ENCODE measurements at regions not wholly inside any gene's neighbourhood (a gene's known extent, or its start where the extent isn't known, plus 50 kb on each side); places are given as distances from the start of the nearest gene placed in this dataset.

GRCh38 chr7:112634107-112634506, 153.3 kb downstream of the LSMEM1 start (continued):
- no peak for TF ChIP-seq EZH2phosphoT487 (IDR thresholded peaks at IDR 0.05; ENCODE audit: borderline replicate concordance)
- no peak for TF ChIP-seq TCF7L2 (IDR thresholded peaks at IDR 0.05; ENCODE audit: borderline replicate concordance, extremely low read depth, insufficient read depth, insufficient read length)
- TF ChIP-seq JUND (IDR thresholded peaks at IDR 0.05): no peak
- TF ChIP-seq CBX3 (IDR thresholded peaks at IDR 0.05; ENCODE audit: low read depth): no peak
- no peak for TF ChIP-seq CEBPB (IDR thresholded peaks at IDR 0.05; ENCODE audit: low read depth)
- no peak for TF ChIP-seq POLR2A (IDR thresholded peaks at IDR 0.05; ENCODE audit: borderline replicate concordance, extremely low read depth, insufficient read depth, insufficient read length)

- intact Hi-C loops (cut with micrococcal nuclease): no loop called here
- no peaks in the 10 kb centered on the region for H4K20me1 ChIP-seq (ENCODE audit: insufficient read depth)
- no peaks in the 10 kb centered on the region for H3K4me1 ChIP-seq (ENCODE audit: control insufficient read depth in 1 of 2, insufficient read depth in 2 of 2, low read length in 2 of 2)
- no peaks in the 10 kb centered on the region for H3K27me3 ChIP-seq (ENCODE audit: insufficient read depth, low read length)
- H3K9me3 ChIP-seq (ENCODE audit: control insufficient read depth in 1 of 2, insufficient read depth in 1 of 2, low read depth in 1 of 2, low read length in 2 of 2): no peaks in the 10 kb centered on the region
- BruUV-seq (replicated peaks): no TSS peak
- DNase-seq (ENCODE audit: low read depth, low spot score) (no peak), ATAC-seq (no peak)
- H3K4me3 ChIP-seq (replicated peaks in 1 of 2; ENCODE audit: low read depth in 1 of 2, low read length in 2 of 2): no peak overlapping the region
- no peak overlapping the region for H3K9ac ChIP-seq (ENCODE audit: low read length)
- H3K36me3 ChIP-seq (ENCODE audit: control insufficient read depth in 1 of 2, insufficient read depth in 2 of 2, low read length in 2 of 2): no peaks in the 10 kb centered on the region
- no peak overlapping the region for H3K27ac ChIP-seq (ENCODE audit: low read depth, low read length)
- ChIA-PET CTCF (no interaction called here), POLR2A (no interaction called here), RAD21 (ENCODE audit: low non-redundant PET in 1 of 2, low total read pairs in 2 of 2, uncharacterized antibody in 2 of 2, unreplicated experiment in 2 of 2) (no interaction called here)
- H3K79me2 ChIP-seq (ENCODE audit: insufficient read depth, low read length): no peaks in the 10 kb centered on the region
- H2AFZ ChIP-seq (ENCODE audit: low read depth, low read length, poor library complexity, severe bottlenecking): no peak overlapping the region
- no peak overlapping the region for H3K4me2 ChIP-seq (ENCODE audit: low read length)
- TF ChIP-seq CTCF (IDR thresholded peaks at IDR 0.05 in 2 of 3, conservative IDR thresholded peaks at IDR 0.05 in 1 of 3; ENCODE audit: borderline replicate concordance in 1 of 3, insufficient read depth in 1 of 3, low read depth in 2 of 3, low read length in 2 of 3) (no peak), CEBPB (IDR thresholded peaks at IDR 0.05; ENCODE audit: low read depth) (no peak), EZH2 (IDR thresholded peaks at IDR 0.05) (no peak), YY1 (IDR thresholded peaks at IDR 0.05; ENCODE audit: extremely low read depth, insufficient replicate concordance, low read depth, low read length) (no peak), POLR2A (IDR thresholded peaks at IDR 0.05; ENCODE audit: borderline replicate concordance, extremely low read depth, insufficient read depth, insufficient read length) (no peak), ATF3 (IDR thresholded peaks at IDR 0.05) (no peak), EGR1 (IDR thresholded peaks at IDR 0.05; ENCODE audit: low read depth) (no peak), TCF7L2 (IDR thresholded peaks at IDR 0.05; ENCODE audit: borderline replicate concordance, extremely low read depth, insufficient read depth, insufficient read length) (no peak), SRF (IDR thresholded peaks at IDR 0.05; ENCODE audit: low read depth) (no peak), ELF1 (IDR thresholded peaks at IDR 0.05; ENCODE audit: borderline replicate concordance, low read depth) (no peak), EZH2phosphoT487 (IDR thresholded peaks at IDR 0.05; ENCODE audit: borderline replicate concordance) (no peak), RAD21 (IDR thresholded peaks at IDR 0.05; ENCODE audit: low read depth) (no peak), REST (IDR thresholded peaks at IDR 0.05; ENCODE audit: low read depth) (no peak), MAX (IDR thresholded peaks at IDR 0.05) (no peak), CBX3 (IDR thresholded peaks at IDR 0.05; ENCODE audit: low read depth) (no peak), ZFX (IDR thresholded peaks at IDR 0.05) (no peak), FOSL1 (IDR thresholded peaks at IDR 0.05; ENCODE audit: low read depth) (no peak), ZNF274 (IDR thresholded peaks at IDR 0.05; ENCODE audit: low read depth, low read length) (no peak)
- no peaks in the 10 kb centered on the region for H3K9me2 ChIP-seq (ENCODE audit: insufficient read depth)
Measured at GRCh38 chr7:112635742-112636141, 154.5 kb downstream of the TMEM168 start.
